Progenitor cell of endocrine pancreas (in vitro differentiated cells): ENCODE measurements at regions not wholly inside any gene's neighbourhood (a gene's known extent, or its start where the extent isn't known, plus 50 kb on each side); places are given as distances from the start of the nearest gene placed in this dataset.
A peak's percentile ranks its signal among the peaks of the same experiment; 100 is the strongest.

Experiments
- DNase-seq: peaks from one replicate; pipeline ENCODE4 v3.0.0; 2021; ENCODE audit warnings: low spot score; ENCODE audit not compliant: unreplicated experiment
- H3K27ac Mint-ChIP-seq: 2 replicates; pipeline ENCODE4 v1.8.0; 2021; ENCODE audit warnings: mild to moderate bottlenecking, moderate library complexity, mixed read lengths
- H3K27me3 Mint-ChIP-seq: 2 replicates; pipeline ENCODE4 v1.8.0; 2021; ENCODE audit warnings: mixed read lengths
- H3K36me3 Mint-ChIP-seq: 2 replicates; pipeline ENCODE4 v1.8.0; 2022; ENCODE audit warnings: mixed read lengths; ENCODE audit not compliant: insufficient read depth
- H3K4me1 Mint-ChIP-seq: 2 replicates; pipeline ENCODE4 v1.8.0; 2021; ENCODE audit warnings: low read depth, mixed read lengths
- H3K4me3 Mint-ChIP-seq: 2 replicates; pipeline ENCODE4 v1.8.0; 2021; ENCODE audit warnings: low read depth, mild to moderate bottlenecking, moderate library complexity, mixed read lengths
- H3K9me3 Mint-ChIP-seq: 2 replicates; pipeline ENCODE4 v1.8.0; 2021; ENCODE audit warnings: low read depth, mixed read lengths
- CTCF ChIP-seq: fragments of 200-600 bp; sonication (generic); IDR thresholded peaks from one replicate; pipeline ENCODE4 v1.5.0; 2021; ENCODE audit warnings: antibody characterized with exemption, mild to moderate bottlenecking; ENCODE audit not compliant: unreplicated experiment

- TF ChIP-seq CTCF, result no peak
These were observed 388.4 kb downstream of the NDFIP2 start for GRCh38 chr13:79869326-79869725.

DNA sequence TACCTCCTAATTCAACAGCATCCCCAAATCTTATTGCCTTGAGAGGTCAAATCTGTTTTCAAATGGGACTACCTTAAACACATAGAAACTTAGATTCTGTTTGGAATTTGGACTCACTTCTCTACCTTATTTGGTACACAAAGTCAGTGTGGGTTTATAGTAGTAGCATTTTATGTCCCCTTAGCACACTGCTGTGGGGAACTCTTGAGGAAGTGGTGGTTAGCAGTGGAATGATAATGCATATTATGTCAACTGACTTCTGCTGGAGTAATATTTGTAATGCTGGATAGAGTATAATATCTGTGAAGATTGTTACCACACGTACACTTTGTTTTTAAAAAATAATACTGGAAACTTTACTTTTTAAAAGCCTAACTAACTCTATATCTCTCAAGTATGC is 386.3 kb downstream of the NDFIP2 start:
- Mint-ChIP-seq H3K27me3 (no peaks in the 10 kb centered on the region), H3K9me3 (no peaks in the 10 kb centered on the region), H3K36me3 (no peaks in the 10 kb centered on the region), H3K27ac (no peak overlapping the region), H3K4me1 (peaks cover 51% of the 10 kb centered on the region), H3K4me3 (no peak overlapping the region)
- no peak for DNase-seq
- TF ChIP-seq CTCF, result no peak

More at GRCh38 chr13:79869326-79869725, 388.4 kb downstream of the NDFIP2 start:
- peak overlapping the region; percentile 50 for H3K27ac Mint-ChIP-seq
- no peak for DNase-seq
- H3K4me3 Mint-ChIP-seq, result no peak overlapping the region
- H3K27me3 Mint-ChIP-seq, result no peaks in the 10 kb centered on the region
- H3K4me1 Mint-ChIP-seq, result peaks cover 48% of the 10 kb centered on the region
- no peaks in the 10 kb centered on the region for H3K9me3 Mint-ChIP-seq
- no peaks in the 10 kb centered on the region for H3K36me3 Mint-ChIP-seq

GRCh38 chr13:79866436-79866835 is 385.5 kb downstream of the NDFIP2 start:
- H3K4me1 Mint-ChIP-seq, result peaks cover 51% of the 10 kb centered on the region
- TF ChIP-seq CTCF, result no peak
- H3K4me3 Mint-ChIP-seq, result no peak overlapping the region
- H3K27me3 Mint-ChIP-seq, result no peaks in the 10 kb centered on the region
- H3K27ac Mint-ChIP-seq, result peak overlapping the region; percentile 19
- DNase-seq, result no peak
- no peaks in the 10 kb centered on the region for H3K36me3 Mint-ChIP-seq
- no peaks in the 10 kb centered on the region for H3K9me3 Mint-ChIP-seq

DNA sequence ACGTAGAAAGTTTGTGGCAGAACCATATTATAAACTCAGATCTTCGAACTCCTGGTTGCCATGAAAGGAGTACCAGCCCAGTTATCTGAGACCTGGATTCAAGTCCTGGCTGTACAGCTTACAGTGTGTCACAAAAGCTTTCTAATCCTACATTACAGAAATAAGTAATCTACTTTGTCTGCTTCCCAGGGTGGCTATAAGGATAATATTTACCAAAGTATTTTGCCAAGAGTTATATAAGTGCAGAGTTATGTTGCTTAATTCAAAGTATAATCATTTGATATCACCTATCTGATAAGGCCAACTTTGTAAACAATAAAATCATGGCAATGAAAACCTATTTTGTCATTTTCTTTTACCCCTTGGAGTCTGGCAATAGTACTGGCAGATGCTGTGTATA is 381.6 kb downstream of the NDFIP2 start:
- Mint-ChIP-seq H3K27me3 (no peaks in the 10 kb centered on the region), H3K27ac (no peak overlapping the region), H3K4me3 (no peak overlapping the region), H3K9me3 (peaks cover 10% of the 10 kb centered on the region), H3K4me1 (peaks cover 39% of the 10 kb centered on the region), H3K36me3 (no peaks in the 10 kb centered on the region)
- TF ChIP-seq CTCF, result no peak
- no peak for DNase-seq

DNA sequence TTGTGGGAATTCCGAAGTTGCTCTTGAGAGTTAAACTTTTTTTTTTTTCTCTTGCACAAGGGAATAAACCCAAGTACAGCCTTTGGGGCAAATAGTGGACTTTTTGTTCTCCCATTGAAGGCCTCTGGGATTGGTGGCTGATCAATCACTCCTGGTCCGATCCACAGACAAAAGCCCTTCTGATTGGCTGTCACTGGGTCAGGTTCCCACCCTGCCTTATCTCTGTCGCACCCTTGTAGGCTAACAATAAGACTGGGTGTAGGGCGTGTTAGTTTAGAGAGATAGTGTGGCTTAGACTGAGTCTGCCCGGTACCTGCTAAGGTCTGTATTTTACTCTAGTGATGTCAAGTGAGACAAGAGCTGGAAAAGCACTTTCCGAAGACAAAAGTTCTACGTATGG is 380.8 kb downstream of the NDFIP2 start:
- H3K27ac Mint-ChIP-seq, result peak overlapping the region; percentile 75
- peaks cover 10% of the 10 kb centered on the region for H3K9me3 Mint-ChIP-seq
- no peaks in the 10 kb centered on the region for H3K27me3 Mint-ChIP-seq
- no peak for TF ChIP-seq CTCF
- H3K36me3 Mint-ChIP-seq, result no peaks in the 10 kb centered on the region
- peak overlapping the region; percentile 0 for H3K4me3 Mint-ChIP-seq
- DNase-seq, result no peak
- peaks cover 39% of the 10 kb centered on the region for H3K4me1 Mint-ChIP-seq
